GM19467 (cell line): ENCODE measurements at regions not wholly inside any gene's neighbourhood (a gene's known extent, or its start where the extent isn't known, plus 50 kb on each side); places are given as distances from the start of the nearest gene placed in this dataset.

ENCODE experiments used
- ATAC-seq: cut with Tn5 transposase; IDR thresholded peaks from one replicate; pipeline ENCODE4 v1.9.1; 2021; ENCODE audit warnings: mild to moderate bottlenecking, moderate library complexity; ENCODE audit not compliant: unreplicated experiment

DNA sequence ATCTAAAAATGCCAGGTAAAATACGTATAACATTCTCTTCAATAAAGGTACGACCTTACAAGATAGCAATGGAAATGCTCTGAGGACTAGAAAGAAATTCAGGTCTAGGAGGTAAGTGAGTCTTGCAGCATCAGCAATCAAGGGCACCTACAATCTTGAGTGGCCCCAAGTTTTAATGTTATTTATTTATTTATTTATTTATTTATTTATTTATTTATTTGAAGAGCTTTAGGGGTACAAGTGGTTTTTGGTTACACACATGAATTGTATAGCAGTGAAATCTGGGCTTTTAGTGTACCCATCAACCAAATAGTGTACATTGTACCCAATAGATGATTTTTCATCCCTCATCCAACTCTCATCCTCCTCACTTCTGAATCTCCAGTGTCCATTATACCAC is 574.0 kb upstream of the POU3F2 start:
- ATAC-seq = no peak

DNA sequence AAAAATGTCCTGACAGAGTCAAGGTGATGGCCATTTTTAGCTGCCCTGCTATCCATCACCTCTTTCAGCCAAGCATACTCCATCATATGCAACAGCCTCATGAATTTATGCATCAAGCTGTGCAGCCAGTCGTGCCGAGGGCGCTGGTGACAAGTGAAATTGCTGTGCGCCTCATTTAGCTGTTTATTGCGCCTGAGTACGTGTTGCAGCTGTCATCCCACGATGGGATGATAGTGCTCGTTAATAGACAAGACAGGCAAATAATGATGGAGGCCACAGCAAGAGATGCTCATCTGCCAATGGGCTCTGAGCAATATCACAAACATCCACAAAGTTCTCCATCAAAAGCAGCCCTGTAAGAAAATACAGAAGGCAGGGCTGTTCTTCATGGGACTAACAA is 562.3 kb upstream of the POU3F2 start:
- ATAC-seq = no peak

DNA sequence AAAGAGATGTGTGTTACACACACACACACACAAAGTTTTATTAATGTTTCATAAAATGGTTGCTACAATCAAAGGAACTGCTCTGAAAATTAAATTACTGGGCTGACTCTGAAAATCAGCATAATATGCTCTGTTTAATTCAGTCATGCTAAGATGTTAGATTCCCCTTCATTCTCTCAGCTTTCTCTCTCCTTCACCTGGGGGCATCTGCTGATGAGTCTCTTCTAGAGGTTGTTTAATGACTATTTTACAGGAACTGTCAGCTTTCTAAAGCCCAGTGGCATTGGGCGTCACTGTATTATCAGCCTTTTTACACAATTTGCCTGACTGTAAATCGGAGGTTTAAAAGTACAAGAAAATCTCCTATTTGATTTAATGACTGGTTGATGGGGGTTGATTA is 559.7 kb upstream of the POU3F2 start:
- ATAC-seq = no peak

DNA sequence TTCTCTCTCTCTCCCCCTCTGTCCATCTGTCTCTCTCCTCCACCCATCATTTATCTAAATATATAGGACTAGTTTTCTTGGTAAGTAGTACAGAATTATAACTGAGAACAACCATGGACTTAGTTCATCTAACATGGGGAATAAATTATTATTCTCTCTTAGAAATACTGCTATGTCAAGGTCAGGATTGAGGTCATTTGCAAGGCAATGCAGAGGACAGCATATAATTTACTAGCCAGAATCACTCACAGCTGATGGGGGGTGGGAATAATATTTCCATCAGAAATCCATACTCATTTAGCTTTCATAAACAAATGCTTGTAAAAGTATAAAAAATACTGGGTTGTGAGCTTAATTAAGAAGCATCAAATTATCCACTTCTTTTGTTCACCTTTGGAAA is 553.9 kb upstream of the POU3F2 start:
- no peak for ATAC-seq

DNA sequence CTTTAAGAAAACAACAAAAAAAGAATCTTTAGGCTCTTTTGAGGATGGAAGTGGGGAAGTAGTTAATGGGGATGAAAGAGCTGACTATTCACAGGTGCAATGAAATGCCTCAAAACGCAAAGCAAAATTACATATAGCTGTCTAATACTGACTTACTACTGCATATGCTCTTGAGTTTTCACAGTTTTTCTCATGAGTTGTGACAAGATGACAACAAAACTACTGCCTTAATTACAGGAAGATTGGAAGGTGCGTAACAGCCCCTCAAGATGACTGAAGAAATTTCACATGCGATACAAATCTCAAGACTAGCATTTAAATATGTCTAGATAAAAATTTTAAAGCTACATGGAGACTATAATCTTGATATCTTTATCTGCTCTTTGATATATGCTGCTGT is 547.8 kb upstream of the POU3F2 start:
- ATAC-seq = no peak

DNA sequence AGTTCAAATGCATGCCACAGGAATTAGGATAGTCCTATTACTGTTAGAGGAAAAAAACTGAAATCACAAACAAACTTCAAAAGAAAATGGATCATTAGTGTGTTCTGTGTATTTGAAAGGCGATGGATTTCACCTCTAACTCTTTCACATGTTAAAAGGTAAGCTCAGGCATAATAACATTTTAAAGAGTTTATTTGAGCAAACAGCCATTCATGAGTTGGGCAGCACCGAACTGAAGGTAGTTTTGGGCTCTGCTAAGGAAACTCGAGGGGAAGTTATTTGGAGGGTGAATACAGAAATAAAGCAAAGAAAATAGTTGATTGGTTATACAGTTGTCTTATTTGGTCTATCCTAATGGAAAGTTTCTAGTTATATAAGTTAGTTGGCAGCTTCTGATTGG is 546.5 kb upstream of the POU3F2 start:
- ATAC-seq = no peak

DNA sequence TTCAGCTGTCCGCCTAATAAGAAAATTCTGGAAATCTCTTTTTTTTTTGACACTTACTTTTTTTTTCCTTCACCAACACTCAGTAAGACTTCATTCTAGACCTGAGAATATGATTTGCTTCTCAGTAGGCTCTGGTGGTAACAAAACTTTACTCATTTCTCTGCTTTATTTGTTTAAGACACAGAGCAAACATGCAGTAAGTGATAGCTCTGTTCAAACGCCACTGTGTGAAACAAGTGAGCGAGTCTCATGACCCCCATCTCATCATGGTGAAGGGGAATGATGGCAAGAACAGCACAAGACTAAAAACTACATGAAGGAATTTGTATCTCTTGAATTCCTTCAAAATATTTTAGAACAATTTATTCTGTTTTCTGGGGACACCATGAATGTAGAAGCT is 541.6 kb upstream of the POU3F2 start:
- no peak for ATAC-seq

DNA sequence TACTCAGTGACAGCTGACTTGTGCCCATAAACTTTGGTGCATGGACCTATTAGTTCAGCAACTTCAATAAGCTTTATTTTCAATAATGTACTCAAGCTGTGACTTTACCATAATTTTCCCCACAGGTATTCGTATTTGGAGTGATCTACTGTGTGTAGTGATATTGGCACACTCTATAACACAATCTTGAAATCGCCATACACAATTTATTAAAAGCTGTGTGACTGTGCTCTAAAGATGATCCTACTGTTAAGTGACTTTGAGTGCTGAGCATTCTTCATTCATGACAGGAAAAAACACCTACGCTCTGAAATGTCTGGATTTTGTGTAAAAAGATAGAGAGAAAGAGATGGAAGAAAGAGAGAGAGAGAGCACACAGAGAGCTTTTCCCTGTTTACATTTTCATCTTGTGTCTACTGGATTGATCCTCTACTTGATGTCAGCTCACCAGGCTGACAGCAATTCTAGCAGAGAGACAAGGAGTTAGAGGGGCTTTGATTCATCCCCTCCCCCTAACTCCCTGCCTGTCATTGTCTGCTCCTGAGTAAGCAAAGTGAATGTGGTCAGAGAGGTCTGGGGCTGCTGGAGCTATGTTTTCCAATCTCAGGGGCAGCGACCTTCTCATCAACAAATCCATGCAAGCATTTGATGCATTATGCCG is 538.7 kb upstream of the POU3F2 start:
- no peak for ATAC-seq

DNA sequence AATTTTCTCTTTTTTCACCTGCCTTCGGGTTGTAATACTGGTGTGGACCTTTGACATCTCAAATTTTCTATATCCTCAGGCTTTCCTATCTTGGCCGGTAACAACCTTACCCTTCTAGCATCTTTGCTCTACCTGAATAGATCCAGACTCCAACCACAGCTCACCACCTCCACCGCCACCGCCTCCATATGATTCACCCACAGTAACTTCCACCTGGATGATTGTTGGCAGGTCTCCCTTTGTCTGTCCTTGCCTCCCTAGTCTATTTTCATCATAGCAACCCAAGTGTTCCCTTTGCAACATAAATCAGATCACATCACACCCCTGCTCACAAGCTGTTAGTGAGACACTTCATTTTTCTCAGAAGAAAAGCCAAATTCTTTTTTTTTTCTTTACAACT is 525.8 kb upstream of the POU3F2 start:
- ATAC-seq = no peak

DNA sequence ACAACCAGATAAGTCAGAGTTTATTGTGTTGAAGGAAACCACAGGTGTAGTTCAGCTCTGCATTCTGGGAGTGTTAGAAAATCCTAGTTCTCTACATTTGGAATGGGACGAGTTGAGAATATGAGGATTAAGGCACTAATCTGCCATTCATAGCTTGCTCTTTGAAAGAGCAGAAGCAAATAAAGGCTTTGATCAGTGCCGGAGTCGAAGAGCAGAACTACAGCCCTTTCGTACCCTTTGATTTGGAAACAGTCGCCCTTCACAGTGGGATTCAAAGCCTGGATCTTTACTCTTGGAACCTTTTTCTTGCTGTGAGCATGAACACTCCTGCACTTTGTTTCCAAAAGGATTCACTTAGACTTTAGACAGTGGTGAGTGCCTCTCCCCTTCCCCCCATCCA is 523.9 kb upstream of the POU3F2 start:
- ATAC-seq = no peak

DNA sequence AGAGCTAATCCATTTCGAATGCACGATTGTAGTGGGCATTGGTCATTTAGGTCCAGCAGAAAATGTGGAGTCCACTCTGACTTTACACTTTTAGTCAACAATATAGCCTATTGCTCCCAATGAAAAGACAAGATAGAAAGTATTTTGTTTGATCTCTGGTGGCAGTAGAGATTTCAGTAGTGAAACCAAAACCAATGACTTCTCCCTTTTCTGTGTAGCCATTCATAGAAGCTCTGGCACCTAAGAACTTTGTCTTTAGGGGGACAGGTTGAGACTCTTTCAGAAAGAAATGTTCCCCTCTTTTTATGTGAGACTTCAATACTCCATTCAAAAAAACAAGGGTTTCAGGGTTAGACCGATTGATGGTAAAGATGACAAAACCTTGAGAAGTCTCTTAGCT is 510.8 kb upstream of the POU3F2 start:
- peak; percentile 77 for ATAC-seq

DNA sequence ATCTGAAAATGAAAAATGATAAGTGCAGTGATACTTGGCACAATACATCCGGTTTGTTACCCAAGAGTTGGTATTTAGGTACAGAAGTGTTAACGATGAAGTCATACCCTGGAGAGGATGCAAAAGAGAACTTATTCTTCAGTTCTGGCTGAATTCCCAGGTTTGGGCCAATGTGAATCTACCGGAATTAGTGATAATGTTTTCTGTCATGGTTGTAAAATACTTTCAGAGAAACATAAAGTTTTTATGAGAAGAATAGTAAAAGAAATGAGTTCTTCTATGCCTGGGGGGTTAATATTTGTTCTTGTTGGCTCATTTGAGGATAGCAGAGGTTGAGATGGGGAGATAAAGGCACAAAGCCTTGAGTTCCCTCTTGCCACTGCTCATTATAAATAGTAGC is 509.9 kb upstream of the POU3F2 start:
- no peak for ATAC-seq

DNA sequence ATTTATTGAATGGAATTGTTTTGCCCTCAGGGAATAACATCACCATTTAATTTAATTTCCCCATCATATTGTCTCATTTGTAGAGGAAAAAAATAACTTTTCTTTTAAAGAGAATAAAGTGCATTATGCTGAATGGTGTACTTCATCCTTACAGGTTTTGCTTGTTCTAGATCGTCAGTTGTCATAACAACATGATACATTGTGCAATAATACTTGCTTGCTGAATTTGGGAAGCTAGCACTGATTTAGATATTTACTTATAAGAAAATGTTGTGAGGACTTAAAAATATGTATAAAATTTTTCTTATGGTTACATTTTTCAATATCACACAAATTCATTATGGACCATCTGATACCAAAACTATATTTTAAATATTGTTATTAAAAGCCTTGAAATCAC is 509.0 kb upstream of the POU3F2 start:
- no peak for ATAC-seq

DNA sequence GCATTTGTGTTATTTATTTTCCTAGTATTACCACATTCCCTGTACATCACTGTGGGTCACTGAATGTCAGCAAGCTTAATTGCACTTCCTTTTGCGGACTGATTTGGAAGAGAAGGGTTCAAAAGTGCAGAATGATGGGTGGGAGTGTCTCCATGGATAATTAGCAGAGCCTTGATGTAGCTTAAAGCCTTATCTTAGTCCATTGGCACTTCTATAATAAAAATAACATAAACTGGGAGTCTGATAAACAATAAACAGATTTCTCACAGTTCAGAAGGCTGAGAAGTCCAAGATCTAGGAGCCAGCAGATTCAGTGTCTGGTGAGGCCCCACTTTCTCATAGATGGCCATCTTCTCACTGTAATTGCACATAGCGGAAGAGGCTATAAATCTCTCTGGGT is 501.1 kb upstream of the POU3F2 start:
- no peak for ATAC-seq

DNA sequence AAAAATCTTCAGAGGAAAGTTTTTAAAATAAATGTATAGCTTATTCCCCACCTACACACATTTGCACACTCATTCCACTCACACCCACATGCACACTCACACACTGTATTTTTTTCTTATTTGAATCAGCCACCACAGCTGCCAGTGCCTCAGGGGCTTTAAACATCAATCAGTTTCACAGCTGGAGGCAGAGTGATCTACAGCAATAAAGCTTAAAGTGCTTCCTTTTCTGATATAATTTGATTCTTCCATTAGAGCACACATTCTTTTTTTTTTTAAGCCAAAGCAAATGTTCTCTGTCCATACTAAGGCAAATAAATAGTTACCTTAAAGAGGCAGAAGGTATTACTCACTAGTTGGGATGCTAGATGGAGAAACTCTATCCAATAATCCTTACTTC is 498.8 kb upstream of the POU3F2 start:
- ATAC-seq = no peak

DNA sequence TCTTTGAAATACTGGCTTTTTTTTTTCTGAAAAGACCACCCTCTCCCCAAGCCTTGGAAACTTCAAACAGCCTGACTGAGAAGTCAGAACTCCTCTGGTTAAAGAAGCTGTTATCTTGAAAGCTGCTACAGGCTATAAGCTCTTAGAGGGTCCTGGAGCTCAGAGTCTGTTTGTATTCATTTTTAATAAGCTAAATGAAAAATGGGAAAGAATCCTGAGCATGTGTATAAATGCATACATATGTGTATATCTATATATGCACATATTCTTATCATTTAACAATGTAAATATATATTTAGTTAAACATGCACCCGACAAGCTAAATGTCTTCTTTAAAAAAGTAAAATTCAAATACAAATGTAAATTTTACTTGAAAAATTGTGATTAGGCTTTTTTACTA is 494.9 kb upstream of the POU3F2 start:
- no peak for ATAC-seq

DNA sequence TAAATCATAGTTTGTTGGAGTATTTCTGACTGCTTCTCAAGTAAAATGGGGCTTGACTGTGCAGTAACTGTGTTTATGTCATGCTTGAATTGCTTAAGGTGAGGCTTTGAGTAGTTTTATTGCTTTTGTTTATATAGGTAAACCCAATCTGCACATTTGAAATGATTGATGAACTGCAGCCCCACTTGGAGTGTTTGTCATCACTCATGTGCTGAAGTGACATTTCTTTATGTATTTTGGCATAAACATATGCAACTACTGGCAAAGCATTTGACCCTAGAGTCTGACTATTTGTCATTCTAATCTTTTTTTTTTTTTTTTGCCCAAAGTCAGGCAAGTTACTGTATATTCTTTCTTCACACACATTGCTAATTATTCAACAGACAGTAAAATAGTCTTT is 491.4 kb upstream of the POU3F2 start:
- ATAC-seq = no peak

DNA sequence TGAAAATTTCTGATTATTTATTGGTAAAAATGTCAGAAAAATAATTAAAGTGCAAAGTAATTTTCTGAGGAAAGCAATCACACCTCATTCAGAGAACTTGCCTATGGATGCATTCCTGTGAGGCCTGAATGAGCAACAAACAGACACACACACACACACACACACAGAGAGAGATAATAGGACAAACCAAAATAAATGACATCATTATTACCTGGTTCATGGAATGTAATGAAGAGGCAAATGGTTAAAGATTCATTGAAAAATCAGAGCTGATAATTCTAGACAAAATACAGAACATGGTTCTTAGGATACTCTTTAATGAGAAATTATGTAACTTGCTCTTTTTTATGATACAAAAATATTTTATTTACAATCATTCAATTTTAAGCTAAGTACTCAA is 490.6 kb upstream of the POU3F2 start:
- no peak for ATAC-seq

DNA sequence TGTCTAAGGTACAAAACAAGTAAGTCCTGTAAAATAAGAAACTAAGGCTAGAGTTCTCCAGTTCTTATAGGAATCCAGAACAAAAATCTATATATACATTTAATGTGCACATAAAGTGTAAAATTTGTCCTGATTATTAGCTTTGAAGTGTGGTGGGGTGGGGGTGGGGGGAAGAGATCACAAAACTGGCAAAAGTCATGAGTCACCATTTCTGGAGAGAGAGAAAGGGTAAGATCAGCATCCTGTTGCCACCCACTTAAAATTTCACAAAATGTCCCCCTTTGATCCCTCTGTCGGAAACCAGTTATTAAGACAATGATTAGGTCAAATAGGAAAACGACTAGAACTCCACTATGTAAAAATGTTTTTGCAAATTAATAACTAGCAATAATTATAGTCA is 482.0 kb upstream of the POU3F2 start:
- ATAC-seq = no peak

DNA sequence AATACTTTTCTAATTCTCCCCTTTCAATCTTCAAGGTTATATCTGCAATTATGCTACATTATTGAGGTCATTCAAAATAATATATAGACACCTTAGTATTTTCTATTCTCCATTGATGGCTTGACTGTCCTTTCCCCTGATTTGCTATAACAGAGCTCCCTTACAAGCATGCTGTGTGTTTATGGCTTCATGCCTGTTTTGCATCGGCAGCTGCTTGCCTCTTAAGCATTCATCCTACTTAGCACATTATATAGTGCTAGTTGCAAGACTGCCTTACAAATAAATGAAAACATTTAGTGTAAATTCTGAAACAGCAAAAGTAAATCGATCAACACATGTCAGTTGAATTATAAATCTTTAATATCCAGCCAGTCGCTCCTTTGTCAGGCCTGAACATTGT is 476.2 kb upstream of the POU3F2 start:
- no peak for ATAC-seq

DNA sequence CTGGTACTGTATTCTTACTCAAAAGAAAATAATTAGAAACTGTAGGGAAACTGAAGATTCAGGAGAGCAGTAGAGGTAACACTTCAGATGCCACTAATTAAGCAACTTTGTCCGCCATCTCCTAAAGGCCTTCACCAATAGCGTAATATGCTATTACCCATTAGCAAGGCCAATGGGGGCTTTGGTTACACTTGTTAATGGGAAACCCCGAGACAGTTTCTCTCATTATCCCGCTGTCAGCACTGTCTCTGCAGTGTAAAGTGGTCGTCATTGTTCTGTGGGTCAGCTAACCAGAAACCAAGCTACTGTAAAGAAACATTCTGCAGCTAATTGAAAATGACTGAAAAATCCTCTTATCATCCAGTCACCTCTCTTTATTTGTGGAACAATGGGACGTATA is 468.0 kb upstream of the POU3F2 start:
- no peak for ATAC-seq

DNA sequence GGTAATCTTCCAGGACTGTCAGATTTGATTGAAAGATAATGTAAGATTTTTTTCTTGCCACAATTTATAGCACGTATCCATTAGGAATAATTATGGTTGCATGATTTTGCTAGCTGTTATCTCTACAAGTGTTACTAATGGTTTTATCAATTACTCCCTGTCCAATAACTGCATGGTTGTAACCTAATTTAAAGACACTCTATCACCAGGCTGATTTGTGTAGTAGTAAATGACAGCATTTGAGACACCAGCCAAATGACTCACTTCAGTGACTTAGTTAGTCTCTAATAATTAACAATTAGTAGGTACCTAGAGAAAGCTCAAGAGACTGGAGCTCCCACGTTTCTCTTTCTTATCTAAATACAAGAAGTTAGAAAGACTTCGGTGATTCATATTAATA is 453.8 kb upstream of the POU3F2 start:
- ATAC-seq = no peak

DNA sequence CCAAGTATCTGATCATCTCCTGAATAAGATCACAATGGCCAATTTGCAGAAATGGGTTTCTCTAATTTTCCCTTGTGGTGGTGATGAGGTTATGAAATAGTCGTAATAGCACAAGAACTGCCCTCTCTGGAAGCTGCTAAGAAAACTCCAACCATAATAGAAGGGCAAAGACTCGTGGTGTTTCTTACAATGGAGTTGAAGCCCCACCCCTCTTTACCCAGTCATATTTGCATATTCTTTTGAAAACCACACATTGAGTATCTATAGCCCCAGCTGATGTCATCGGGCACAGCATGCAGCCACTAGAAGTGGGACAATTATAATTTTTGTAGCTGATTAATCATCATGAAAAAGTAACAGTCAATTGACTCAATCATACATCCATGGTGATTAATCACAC is 452.1 kb upstream of the POU3F2 start:
- ATAC-seq = no peak

DNA sequence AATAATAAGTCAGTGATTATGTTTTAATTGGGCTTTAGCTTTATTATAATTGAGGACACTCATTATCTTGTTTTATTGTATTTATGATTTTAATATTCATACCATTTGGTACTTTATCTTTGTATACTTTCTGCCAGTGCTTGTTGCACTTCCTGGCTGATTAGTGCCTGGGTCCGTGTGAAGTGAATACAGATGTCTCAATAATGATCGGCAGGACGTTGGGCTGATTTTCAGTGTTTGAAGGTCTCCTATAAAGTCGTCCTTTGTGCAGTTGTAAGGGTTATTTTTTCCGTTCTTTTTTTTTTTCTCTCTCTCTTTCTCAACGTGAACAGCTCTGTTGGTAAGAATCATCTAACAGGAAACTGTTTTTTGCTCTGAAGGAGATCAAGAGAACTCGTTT is 450.0 kb upstream of the POU3F2 start:
- no peak for ATAC-seq
